GM12864 (cell line): ENCODE measurements at regions not wholly inside any gene's neighbourhood (a gene's known extent, or its start where the extent isn't known, plus 50 kb on each side); places are given as distances from the start of the nearest gene placed in this dataset.

ENCODE experiments used
- DNase-seq: peaks from one replicate; pipeline ENCODE4 v3.0.0-alpha.2; 2011; ENCODE audit warnings: low read depth
- H3K4me3 ChIP-seq: 2 replicates; pipeline ENCODE4 v1.5.1; 2011; ENCODE audit warnings: mild to moderate bottlenecking, low read depth, low read length, control low read depth
- CTCF ChIP-seq: IDR thresholded peaks from 2 replicates; pipeline ENCODE4 v1.5.1; 2011; ENCODE audit warnings: low read depth, mild to moderate bottlenecking, moderate library complexity, low read length, control low read depth, inconsistent platforms; ENCODE audit errors: missing control alignments

GRCh38 chr10:131751827-131752775 lies 148.7 kb upstream of the PPP2R2D start:
- TF ChIP-seq CTCF, result no peak
- DNase-seq, result no peak
- no peak overlapping the region for H3K4me3 ChIP-seq

GRCh38 chr10:131753336-131753735 lies 147.5 kb upstream of the PPP2R2D start:
- no peak for TF ChIP-seq CTCF
- DNase-seq, result no peak
- H3K4me3 ChIP-seq, result no peak overlapping the region

GRCh38 chr10:131755200-131755599 lies 145.6 kb upstream of the PPP2R2D start:
- no peak overlapping the region for H3K4me3 ChIP-seq
- DNase-seq, result no peak

GRCh38 chr10:131757285-131758058 lies 143.3 kb upstream of the PPP2R2D start:
- no peak overlapping the region for H3K4me3 ChIP-seq
- TF ChIP-seq CTCF, result no peak
- no peak for DNase-seq

More at GRCh38 chr10:131755200-131755599, 145.6 kb upstream of the PPP2R2D start:
- no peak for TF ChIP-seq CTCF

GRCh38 chr10:131758062-131758938 lies 142.5 kb upstream of the PPP2R2D start:
- no peak for TF ChIP-seq CTCF
- DNase-seq, result no peak
- no peak overlapping the region for H3K4me3 ChIP-seq

- no peak for DNase-seq
- H3K4me3 ChIP-seq, result no peak overlapping the region
- TF ChIP-seq CTCF, result no peak
Observed at GRCh38 chr10:131758939-131759301, 141.9 kb upstream of the PPP2R2D start.
